GM23338 (cell line): ENCODE measurements at regions not wholly inside any gene's neighbourhood (a gene's known extent, or its start where the extent isn't known, plus 50 kb on each side); places are given as distances from the start of the nearest gene placed in this dataset.

Experiments used
- ATAC-seq: fragments of 200-7000 bp; cut with Tn5 transposase; 3 replicates; pipeline ENCODE4 v1.9.1; 2020
- DNase-seq: peaks from one replicate; pipeline ENCODE4 v3.0.0-alpha.2; 2015; ENCODE audit warnings: low spot score
- H2AFZ ChIP-seq: fragments of 200-600 bp; sonication (generic); 2 replicates; pipeline ENCODE4 v1.8.0; 2016; ENCODE audit warnings: antibody characterized with exemption, mild to moderate bottlenecking, moderate library complexity
- H3F3A ChIP-seq: fragments of 200-600 bp; sonication (generic); replicated peaks from 2 replicates; pipeline ENCODE4 v1.8.0; 2017; ENCODE audit warnings: antibody characterized with exemption, mixed run types, low read depth
- H3K27ac ChIP-seq: fragments of 200-600 bp; sonication (generic); 2 replicates; pipeline ENCODE4 v1.6.1; 2016; ENCODE audit warnings: low read depth
- H3K27me3 ChIP-seq: fragments of 200-600 bp; sonication (generic); 2 replicates; pipeline ENCODE4 v1.8.0; 2016; ENCODE audit warnings: mild to moderate bottlenecking, mixed run types, moderate library complexity; ENCODE audit not compliant: insufficient read depth
- H3K36me3 ChIP-seq: fragments of 200-600 bp; sonication (generic); 2 replicates; pipeline ENCODE4 v1.8.0; 2016; ENCODE audit warnings: mild to moderate bottlenecking; ENCODE audit not compliant: insufficient read depth
- H3K4me1 ChIP-seq: fragments of 200-600 bp; sonication (generic); 2 replicates; pipeline ENCODE4 v1.8.0; 2016; ENCODE audit warnings: mild to moderate bottlenecking, moderate library complexity; ENCODE audit not compliant: insufficient read depth
- H3K4me2 ChIP-seq: fragments of 200-600 bp; sonication (generic); 2 replicates; pipeline ENCODE4 v1.7.1; 2017; ENCODE audit warnings: mixed run types
- H3K4me3 ChIP-seq: fragments of 200-600 bp; sonication (generic); 2 replicates; pipeline ENCODE4 v1.6.1; 2016; ENCODE audit warnings: mixed run types
- H3K79me2 ChIP-seq: fragments of 200-600 bp; sonication (generic); replicated peaks from 2 replicates; pipeline ENCODE4 v1.8.0; 2017; ENCODE audit warnings: mild to moderate bottlenecking; ENCODE audit not compliant: insufficient read depth
- H3K9me2 ChIP-seq: fragments of 200-600 bp; sonication (generic); 2 replicates; pipeline ENCODE4 v1.8.0; 2017; ENCODE audit not compliant: insufficient read depth
- H4K20me1 ChIP-seq: fragments of 200-600 bp; sonication (generic); replicated peaks from 2 replicates; pipeline ENCODE4 v1.8.0; 2017; ENCODE audit warnings: mild to moderate bottlenecking; ENCODE audit not compliant: insufficient read depth
- H3K27ac Mint-ChIP-seq: 2 replicates; pipeline ENCODE4 v1.8.0; 2020; ENCODE audit warnings: inconsistent platforms, mild to moderate bottlenecking, moderate library complexity, mixed read lengths
- H3K27me3 Mint-ChIP-seq: 3 replicates; pipeline ENCODE4 v1.8.0; 2022; ENCODE audit warnings: low read depth, mild to moderate bottlenecking, moderate library complexity, mixed read lengths, inconsistent platforms; ENCODE audit not compliant: insufficient read depth, poor library complexity
- H3K36me3 Mint-ChIP-seq: 3 replicates; pipeline ENCODE4 v1.8.0; 2021; ENCODE audit warnings: low read depth, mild to moderate bottlenecking, inconsistent platforms, moderate library complexity, mixed read lengths
- H3K4me1 Mint-ChIP-seq: 3 replicates; pipeline ENCODE4 v1.8.0; 2020; ENCODE audit warnings: mild to moderate bottlenecking, inconsistent platforms, mixed read lengths
- H3K4me3 Mint-ChIP-seq: 3 replicates; pipeline ENCODE4 v1.8.0; 2021; ENCODE audit warnings: moderate library complexity, mild to moderate bottlenecking, inconsistent platforms, mixed read lengths
- H3K9me3 Mint-ChIP-seq: 3 replicates; pipeline ENCODE4 v1.8.0; 2020; ENCODE audit warnings: moderate library complexity, mild to moderate bottlenecking, inconsistent platforms, mixed read lengths
- CREB1 ChIP-seq: fragments of 250-450 bp; sonication (Bioruptor Pico); IDR thresholded peaks from 2 replicates; pipeline ENCODE4 v1.5.0; 2020; ENCODE audit warnings: low read depth, mild to moderate bottlenecking, moderate library complexity
- CTCF ChIP-seq, 2 experiments: fragments of 200-600 bp in 1 of 2; sonication (generic) in 1 of 2; conservative IDR thresholded peaks; 2 replicates each; pipeline versions ENCODE4 v1.5.1 to v1.6.1; 2016 to 2017; ENCODE audit warnings: antibody characterized with exemption in 2 of 2, low read depth in 2 of 2, mild to moderate bottlenecking in 2 of 2, moderate library complexity in 1 of 2
- ETS1 ChIP-seq: IDR thresholded peaks from 2 replicates; pipeline ENCODE4 v1.6.1; 2016; ENCODE audit warnings: antibody characterized with exemption
- EZH2 ChIP-seq: fragments of 200-600 bp; sonication (generic); IDR thresholded peaks from one replicate; pipeline ENCODE4 v1.8.0; 2017; ENCODE audit warnings: antibody characterized with exemption, mild to moderate bottlenecking, low read depth; ENCODE audit not compliant: unreplicated experiment
- EZH2phosphoT487 ChIP-seq: fragments of 200-600 bp; sonication (generic); IDR thresholded peaks from one replicate; pipeline ENCODE4 v1.8.1; 2018; ENCODE audit warnings: antibody characterized with exemption; ENCODE audit not compliant: unreplicated experiment
- JUNB ChIP-seq: IDR thresholded peaks from one replicate; pipeline ENCODE4 v1.6.1; 2016; ENCODE audit warnings: antibody characterized with exemption; ENCODE audit not compliant: unreplicated experiment
- NANOG ChIP-seq: IDR thresholded peaks from 2 replicates; pipeline ENCODE4 v1.6.1; 2016; ENCODE audit warnings: antibody characterized with exemption, borderline replicate concordance
- POLR2AphosphoS5 ChIP-seq: IDR thresholded peaks from 2 replicates; pipeline ENCODE4 v1.6.1; 2016; ENCODE audit warnings: antibody characterized with exemption, low read depth
- REST ChIP-seq: IDR thresholded peaks from one replicate; pipeline ENCODE4 v1.6.1; 2018; ENCODE audit warnings: antibody characterized with exemption; ENCODE audit not compliant: unreplicated experiment
- STAT1 ChIP-seq: IDR thresholded peaks from one replicate; pipeline ENCODE4 v1.6.1; 2016; ENCODE audit warnings: antibody characterized with exemption; ENCODE audit not compliant: unreplicated experiment
- ZNF114 ChIP-seq: fragments of 250-450 bp; sonication (Bioruptor Pico); IDR thresholded peaks from 2 replicates; pipeline ENCODE4 v1.5.0; 2020; ENCODE audit warnings: mild to moderate bottlenecking, moderate library complexity
- ZNF331 ChIP-seq: fragments of 250-450 bp; sonication (Bioruptor Pico); IDR thresholded peaks from 2 replicates; pipeline ENCODE4 v1.5.0; 2020; ENCODE audit warnings: low read depth, mild to moderate bottlenecking, moderate library complexity
- ZNF462 ChIP-seq: fragments of 250-450 bp; sonication (Bioruptor Pico); IDR thresholded peaks from 2 replicates; pipeline ENCODE4 v1.5.0; 2020; ENCODE audit warnings: mild to moderate bottlenecking, moderate library complexity

GRCh38 chr4:186984105-186984644 lies 260.5 kb upstream of the FAT1 start:
- Histone ChIP-seq H3K4me2 (no peak overlapping the region), H2AFZ (no peak overlapping the region), H3K36me3 (no peaks in the 10 kb centered on the region), H4K20me1 (no peaks in the 10 kb centered on the region), H3K27ac (no peak overlapping the region), H3K4me1 (0 out of 2 replicates have a peak, but pooled peaks cover 2% of the 10 kb centered on the region), H3K4me3 (no peak overlapping the region), H3K9me2 (no peaks in the 10 kb centered on the region), H3K79me2 (no peaks in the 10 kb centered on the region), H3F3A (no peaks in the 10 kb centered on the region), H3K27me3 (no peaks in the 10 kb centered on the region)
- Mint-ChIP-seq H3K9me3 (peaks cover 10% of the 10 kb centered on the region), H3K27ac (no peak overlapping the region), H3K36me3 (peaks cover 9% of the 10 kb centered on the region; the same call in 1 of the 3 replicates), H3K4me3 (no peak overlapping the region), H3K27me3 (peaks cover 2% of the 10 kb centered on the region), H3K4me1 (peaks cover 16% of the 10 kb centered on the region)
- no peak for ATAC-seq
- TF ChIP-seq ZNF331 (no peak), POLR2AphosphoS5 (no peak), REST (no peak), CTCF (conservative IDR thresholded peaks at IDR 0.05; ENCODE audit: low read depth in 2 of 2) (no peak), CREB1 (CRISPR knock-in tag) (no peak), EZH2phosphoT487 (no peak), ZNF462 (CRISPR knock-in tag) (no peak), EZH2 (no peak), ETS1 (no peak), NANOG (no peak), ZNF114 (CRISPR knock-in tag) (no peak), JUNB (no peak), STAT1 (no peak)
- no peak for DNase-seq
